Right lobe of liver (tissue), 4 donors: ENCODE measurements at regions not wholly inside any gene's neighbourhood (a gene's known extent, or its start where the extent isn't known, plus 50 kb on each side); places are given as distances from the start of the nearest gene placed in this dataset.

Experiments used
- POLR2A ChIP-seq: fragments of 450-650 bp; IDR thresholded peaks from one replicate; pipeline ENCODE4 v1.6.1; 2017; ENCODE audit warnings: antibody characterized with exemption, mild to moderate bottlenecking
- TF ChIP-seq, protein P1 (sequence below), 4 donors: fragments of 200-600 bp in 3 of 4; fragments of 450-650 bp in 1 of 4; IDR thresholded peaks; one replicate each; pipeline versions ENCODE4 v1.5.1 to v1.8.0; 2016 to 2022; ENCODE audit warnings: antibody characterized with exemption in 4 of 4, mild to moderate bottlenecking in 2 of 4
- donor health status: DM: no; HTN: no; CAD: no.
- donor health status: DM: no; HTN: no; CAD: no.
- donor health status: DM: no; HTN: yes; CAD: no.

DNA sequence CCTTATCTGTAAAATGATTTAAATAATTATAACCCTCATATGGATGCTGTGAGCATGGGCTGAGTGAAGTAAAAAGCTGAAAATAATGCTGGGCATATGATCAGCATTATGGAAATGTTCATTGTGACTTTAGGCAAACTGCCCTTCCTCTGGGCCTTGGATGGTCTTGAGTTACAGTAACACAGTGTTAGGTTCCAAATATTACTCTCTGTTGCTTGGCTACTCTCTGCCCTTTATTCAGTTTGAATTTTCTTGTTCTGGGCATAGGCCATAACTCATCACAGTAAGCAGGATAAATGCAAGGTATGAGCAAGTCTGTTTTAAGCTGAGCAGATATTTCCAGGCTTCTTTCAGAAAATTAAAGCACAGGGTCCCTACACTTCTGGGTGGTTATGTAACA lies 868.0 kb downstream of the KCNMA1 start:
- TF ChIP-seq, protein P1, sequence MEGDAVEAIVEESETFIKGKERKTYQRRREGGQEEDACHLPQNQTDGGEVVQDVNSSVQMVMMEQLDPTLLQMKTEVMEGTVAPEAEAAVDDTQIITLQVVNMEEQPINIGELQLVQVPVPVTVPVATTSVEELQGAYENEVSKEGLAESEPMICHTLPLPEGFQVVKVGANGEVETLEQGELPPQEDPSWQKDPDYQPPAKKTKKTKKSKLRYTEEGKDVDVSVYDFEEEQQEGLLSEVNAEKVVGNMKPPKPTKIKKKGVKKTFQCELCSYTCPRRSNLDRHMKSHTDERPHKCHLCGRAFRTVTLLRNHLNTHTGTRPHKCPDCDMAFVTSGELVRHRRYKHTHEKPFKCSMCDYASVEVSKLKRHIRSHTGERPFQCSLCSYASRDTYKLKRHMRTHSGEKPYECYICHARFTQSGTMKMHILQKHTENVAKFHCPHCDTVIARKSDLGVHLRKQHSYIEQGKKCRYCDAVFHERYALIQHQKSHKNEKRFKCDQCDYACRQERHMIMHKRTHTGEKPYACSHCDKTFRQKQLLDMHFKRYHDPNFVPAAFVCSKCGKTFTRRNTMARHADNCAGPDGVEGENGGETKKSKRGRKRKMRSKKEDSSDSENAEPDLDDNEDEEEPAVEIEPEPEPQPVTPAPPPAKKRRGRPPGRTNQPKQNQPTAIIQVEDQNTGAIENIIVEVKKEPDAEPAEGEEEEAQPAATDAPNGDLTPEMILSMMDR (IDR thresholded peaks at IDR 0.05): no peak
- TF ChIP-seq POLR2A: no peak
